SK-N-SH treated with all-trans-retinoic acid at 6 μM for 48 hours (cell line): ENCODE measurements at regions not wholly inside any gene's neighbourhood (a gene's known extent, or its start where the extent isn't known, plus 50 kb on each side); places are given as distances from the start of the nearest gene placed in this dataset.

Experiments
- ATAC-seq: fragments of 200-7000 bp; cut with Tn5 transposase; 3 replicates; pipeline ENCODE4 v1.9.1; 2020; ENCODE audit warnings: mild to moderate bottlenecking, moderate library complexity
- ARNTL ChIP-seq: fragments of 450-650 bp; formaldehyde crosslinking; IDR thresholded peaks from 2 replicates; pipeline ENCODE4 v1.5.0; 2020; ENCODE audit warnings: low read depth, mild to moderate bottlenecking, moderate library complexity, borderline replicate concordance
- CREB5 ChIP-seq: fragments of 250-450 bp; sonication (Bioruptor Pico); IDR thresholded peaks from 2 replicates; pipeline ENCODE4 v1.5.1; 2020; ENCODE audit warnings: low read depth, mild to moderate bottlenecking, moderate library complexity
- CSDC2 ChIP-seq: fragments of 250-450 bp; sonication (Bioruptor Pico); IDR thresholded peaks from 2 replicates; pipeline ENCODE4 v1.5.0; 2020; ENCODE audit warnings: mild to moderate bottlenecking, moderate library complexity
- CSRNP3 ChIP-seq: fragments of 250-450 bp; sonication (Bioruptor Pico); IDR thresholded peaks from 2 replicates; pipeline ENCODE4 v1.5.1; 2021; ENCODE audit warnings: mild to moderate bottlenecking, moderate library complexity
- ESRRG ChIP-seq: fragments of 250-450 bp; sonication (Bioruptor Pico); IDR thresholded peaks from 2 replicates; pipeline ENCODE4 v1.6.1; 2021; ENCODE audit warnings: mild to moderate bottlenecking
- GLIS3 ChIP-seq: fragments of 250-450 bp; sonication (Bioruptor Pico); IDR thresholded peaks from 2 replicates; pipeline ENCODE4 v1.5.0; 2020; ENCODE audit warnings: mild to moderate bottlenecking, moderate library complexity
- ISL1 ChIP-seq: fragments of 250-450 bp; sonication (Bioruptor Pico); IDR thresholded peaks from 2 replicates; pipeline ENCODE4 v2.1.2; 2022; ENCODE audit warnings: mild to moderate bottlenecking, moderate library complexity
- OSR1 ChIP-seq: fragments of 250-450 bp; sonication (Bioruptor Pico); IDR thresholded peaks from 2 replicates; pipeline ENCODE4 v1.8.0; 2022; ENCODE audit warnings: moderate library complexity, mild to moderate bottlenecking, inconsistent platforms
- PATZ1 ChIP-seq: fragments of 250-450 bp; sonication (Bioruptor Pico); IDR thresholded peaks from 2 replicates; pipeline ENCODE4 v1.8.0; 2020; ENCODE audit warnings: mild to moderate bottlenecking, moderate library complexity, borderline replicate concordance
- POU6F1 ChIP-seq: fragments of 250-450 bp; sonication (Bioruptor Pico); IDR thresholded peaks from 2 replicates; pipeline ENCODE4 v1.8.0; 2021; ENCODE audit warnings: low read depth, mild to moderate bottlenecking, moderate library complexity, borderline replicate concordance
- PPARA ChIP-seq: fragments of 250-450 bp; sonication (Bioruptor Pico); IDR thresholded peaks from 2 replicates; pipeline ENCODE4 v1.5.0; 2020; ENCODE audit warnings: mild to moderate bottlenecking, borderline replicate concordance
- RARB ChIP-seq: fragments of 250-450 bp; sonication (Bioruptor Pico); IDR thresholded peaks from 2 replicates; pipeline ENCODE4 v1.8.0; 2021; ENCODE audit warnings: mild to moderate bottlenecking, moderate library complexity
- SNAI2 ChIP-seq: fragments of 250-450 bp; sonication (Bioruptor Pico); IDR thresholded peaks from 2 replicates; pipeline ENCODE4 v1.5.0; 2020; ENCODE audit warnings: mild to moderate bottlenecking, moderate library complexity
- TCF4 ChIP-seq: fragments of 250-450 bp; sonication (Bioruptor Pico); IDR thresholded peaks from 2 replicates; pipeline ENCODE4 v1.8.0; 2021; ENCODE audit warnings: mild to moderate bottlenecking, moderate library complexity, borderline replicate concordance
- TOX ChIP-seq: fragments of 250-450 bp; sonication (Bioruptor Pico); IDR thresholded peaks from 2 replicates; pipeline ENCODE4 v1.8.0; 2021; ENCODE audit warnings: mild to moderate bottlenecking, moderate library complexity, borderline replicate concordance
- TSHZ2 ChIP-seq: fragments of 250-450 bp; sonication (Bioruptor Pico); IDR thresholded peaks from 2 replicates; pipeline ENCODE4 v1.5.0; 2020; ENCODE audit warnings: mild to moderate bottlenecking, moderate library complexity
- ZC3H10 ChIP-seq: fragments of 250-450 bp; sonication (Bioruptor Pico); IDR thresholded peaks from 2 replicates; pipeline ENCODE4 v1.5.1; 2021; ENCODE audit warnings: mild to moderate bottlenecking, moderate library complexity
- ZFP3 ChIP-seq: fragments of 250-450 bp; sonication (Bioruptor Pico); IDR thresholded peaks from 2 replicates; pipeline ENCODE4 v1.5.0; 2020; ENCODE audit warnings: mild to moderate bottlenecking, moderate library complexity
- ZFP30 ChIP-seq: fragments of 450-650 bp; formaldehyde crosslinking; IDR thresholded peaks from 2 replicates; pipeline ENCODE4 v1.5.0; 2022; ENCODE audit warnings: mild to moderate bottlenecking, moderate library complexity
- ZNF565 ChIP-seq: fragments of 450-650 bp; formaldehyde crosslinking; conservative IDR thresholded peaks from 2 replicates; pipeline ENCODE4 v1.5.0; 2020; ENCODE audit warnings: low read depth, mild to moderate bottlenecking, moderate library complexity
- ZNF70 ChIP-seq: fragments of 450-650 bp; formaldehyde crosslinking; IDR thresholded peaks from 2 replicates; pipeline ENCODE4 v1.5.0; 2020; ENCODE audit warnings: mild to moderate bottlenecking, moderate library complexity
- ZNF8 ChIP-seq: fragments of 450-650 bp; formaldehyde crosslinking; IDR thresholded peaks from 2 replicates; pipeline ENCODE4 v1.5.0; 2020; ENCODE audit warnings: mild to moderate bottlenecking, moderate library complexity

GRCh38 chr7:54859066-54859465 lies 100.1 kb upstream of the SEC61G start:
- TF ChIP-seq PPARA (no peak), SNAI2 (CRISPR knock-in tag) (no peak), ARNTL (no peak), PATZ1 (CRISPR knock-in tag) (no peak), ESRRG (CRISPR knock-in tag) (no peak), CSRNP3 (CRISPR knock-in tag) (no peak), ZC3H10 (no peak), ZNF565 (CRISPR knock-in tag) (no peak), ZNF8 (CRISPR knock-in tag) (no peak), TOX (CRISPR knock-in tag) (no peak), CSDC2 (CRISPR knock-in tag) (no peak), OSR1 (CRISPR knock-in tag) (no peak), ZNF70 (CRISPR knock-in tag) (no peak), ISL1 (CRISPR knock-in tag) (no peak), CREB5 (no peak), ZFP30 (no peak), TSHZ2 (CRISPR knock-in tag) (no peak), ZFP3 (CRISPR knock-in tag) (no peak), RARB (CRISPR knock-in tag) (no peak), GLIS3 (CRISPR knock-in tag) (no peak)
- TF ChIP-seq, all 23 proteins: peak for 0
- no peak for ATAC-seq

- TF ChIP-seq POU6F1 (CRISPR knock-in tag), result no peak
- no peak for TF ChIP-seq ZNF565 (CRISPR knock-in tag)
- TF ChIP-seq, all 23 proteins: peak for 0
- ATAC-seq, result no peak
Measured at GRCh38 chr7:54859545-54859944, 100.5 kb upstream of the SEC61G start.

GRCh38 chr7:54860003-54860775 lies 101.2 kb upstream of the SEC61G start:
- peak; percentile 71 for ATAC-seq
- TF ChIP-seq ZNF70 (CRISPR knock-in tag) (no peak), CSRNP3 (CRISPR knock-in tag) (no peak), ZFP30 (no peak), ISL1 (CRISPR knock-in tag) (no peak), PATZ1 (CRISPR knock-in tag) (no peak), TCF4 (CRISPR knock-in tag) (no peak), CREB5 (no peak), PPARA (no peak), ZNF565 (CRISPR knock-in tag) (no peak), SNAI2 (CRISPR knock-in tag) (no peak), OSR1 (CRISPR knock-in tag) (no peak), ESRRG (CRISPR knock-in tag) (no peak), ARNTL (no peak), ZC3H10 (no peak)
